Activated B cell treated with CpG ODN at 0.5 μM for 24 hours (primary cell): ENCODE measurements at regions not wholly inside any gene's neighbourhood (a gene's known extent, or its start where the extent isn't known, plus 50 kb on each side); places are given as distances from the start of the nearest gene placed in this dataset.

ENCODE experiments used
- ATAC-seq: fragments of 200-7000 bp; cut with Tn5 transposase; one replicate; pipeline ENCODE4 v1.10.0; 2021; ENCODE audit warnings: low read depth, mild to moderate bottlenecking, moderate library complexity
- CTCF ChIA-PET: fragments of 350-600 bp; sonication (Branson Sonifier 250); formaldehyde crosslinking; loops from one replicate; lab custom pipeline; 2021; ENCODE audit warnings: antibody characterized with exemption; lab: Charles Lee
- POLR2A ChIA-PET: fragments of 350-600 bp; sonication (Branson Sonifier 250); formaldehyde crosslinking; loops from one replicate; lab custom pipeline; 2021; ENCODE audit warnings: antibody characterized with exemption; lab: Charles Lee
- DNase-seq: peaks from one replicate; pipeline ENCODE4 v3.0.0; 2022
- H3K27ac Mint-ChIP-seq: one replicate; pipeline ENCODE4 v1.8.0; 2020; ENCODE audit warnings: mixed read lengths
- H3K27me3 Mint-ChIP-seq: one replicate; pipeline ENCODE4 v1.8.0; 2021; ENCODE audit warnings: mixed read lengths
- H3K36me3 Mint-ChIP-seq: one replicate; pipeline ENCODE4 v1.8.0; 2021; ENCODE audit warnings: low read depth, mixed read lengths
- H3K4me1 Mint-ChIP-seq: one replicate; pipeline ENCODE4 v1.8.0; 2021; ENCODE audit warnings: mixed read lengths
- H3K4me3 Mint-ChIP-seq: one replicate; pipeline ENCODE4 v1.8.0; 2020; ENCODE audit warnings: mild to moderate bottlenecking, mixed read lengths
- H3K9me3 Mint-ChIP-seq: one replicate; pipeline ENCODE4 v1.8.0; 2020; ENCODE audit warnings: mixed read lengths
- intact Hi-C: fragments of 100-400 bp; cut with micrococcal nuclease; formaldehyde crosslinking; loops from one replicate; pipeline ENCODE4 v1.15.1; 2024
- TF ChIP-seq, protein P1 (sequence below): fragments of 200-600 bp; IDR thresholded peaks from one replicate; pipeline ENCODE4 v1.8.0; 2022; ENCODE audit warnings: antibody characterized with exemption, mild to moderate bottlenecking

GRCh38 chr1:96651517-96651916, 70.1 kb upstream of the PTBP2 start:
- POLR2A ChIA-PET = no interaction called here
- ATAC-seq (no peak), DNase-seq (no peak)
- TF ChIP-seq, protein P1, sequence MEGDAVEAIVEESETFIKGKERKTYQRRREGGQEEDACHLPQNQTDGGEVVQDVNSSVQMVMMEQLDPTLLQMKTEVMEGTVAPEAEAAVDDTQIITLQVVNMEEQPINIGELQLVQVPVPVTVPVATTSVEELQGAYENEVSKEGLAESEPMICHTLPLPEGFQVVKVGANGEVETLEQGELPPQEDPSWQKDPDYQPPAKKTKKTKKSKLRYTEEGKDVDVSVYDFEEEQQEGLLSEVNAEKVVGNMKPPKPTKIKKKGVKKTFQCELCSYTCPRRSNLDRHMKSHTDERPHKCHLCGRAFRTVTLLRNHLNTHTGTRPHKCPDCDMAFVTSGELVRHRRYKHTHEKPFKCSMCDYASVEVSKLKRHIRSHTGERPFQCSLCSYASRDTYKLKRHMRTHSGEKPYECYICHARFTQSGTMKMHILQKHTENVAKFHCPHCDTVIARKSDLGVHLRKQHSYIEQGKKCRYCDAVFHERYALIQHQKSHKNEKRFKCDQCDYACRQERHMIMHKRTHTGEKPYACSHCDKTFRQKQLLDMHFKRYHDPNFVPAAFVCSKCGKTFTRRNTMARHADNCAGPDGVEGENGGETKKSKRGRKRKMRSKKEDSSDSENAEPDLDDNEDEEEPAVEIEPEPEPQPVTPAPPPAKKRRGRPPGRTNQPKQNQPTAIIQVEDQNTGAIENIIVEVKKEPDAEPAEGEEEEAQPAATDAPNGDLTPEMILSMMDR = no peak
- H3K36me3 Mint-ChIP-seq = no peaks in the 10 kb centered on the region
- no peak overlapping the region for H3K27ac Mint-ChIP-seq
- intact Hi-C loops = no loop called here
- no peak overlapping the region for H3K4me3 Mint-ChIP-seq
- H3K9me3 Mint-ChIP-seq = peaks cover 2% of the 10 kb centered on the region
- H3K4me1 Mint-ChIP-seq = no peaks in the 10 kb centered on the region
- CTCF ChIA-PET = no interaction called here
- H3K27me3 Mint-ChIP-seq = no peaks in the 10 kb centered on the region

- H3K9me3 Mint-ChIP-seq = peaks cover 7% of the 10 kb centered on the region
- TF ChIP-seq, protein P1 = no peak
- ChIA-PET POLR2A (no interaction called here), CTCF (no interaction called here)
- H3K36me3 Mint-ChIP-seq = no peaks in the 10 kb centered on the region
- no peak overlapping the region for H3K4me3 Mint-ChIP-seq
- DNase-seq (no peak), ATAC-seq (no peak)
- intact Hi-C loops = no loop called here
- H3K4me1 Mint-ChIP-seq = no peaks in the 10 kb centered on the region
- H3K27ac Mint-ChIP-seq = no peak overlapping the region
- H3K27me3 Mint-ChIP-seq = no peaks in the 10 kb centered on the region
Observed at GRCh38 chr1:96660051-96660450, 61.5 kb upstream of the PTBP2 start.

DNA sequence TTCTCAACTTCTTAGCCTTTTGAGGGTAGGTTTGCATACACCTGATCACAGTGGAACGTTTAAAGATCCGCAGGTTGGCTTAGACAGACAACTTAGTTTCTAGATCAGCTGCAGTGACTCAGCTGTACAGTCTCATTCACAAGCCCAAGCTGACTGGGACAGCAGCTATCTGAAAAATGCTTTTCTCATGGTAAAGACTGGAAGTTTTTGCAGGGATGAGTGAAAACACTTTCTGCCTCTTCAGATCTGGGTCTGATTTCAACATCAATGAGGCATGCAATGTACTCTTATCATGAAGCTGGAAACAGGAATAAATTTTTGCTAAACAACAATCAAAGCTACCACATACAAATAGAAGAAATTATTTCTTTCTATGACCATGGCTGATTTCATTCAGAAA, 61.1 kb upstream of the PTBP2 start:
- ATAC-seq (no peak), DNase-seq (no peak)
- Mint-ChIP-seq H3K4me3 (no peak overlapping the region), H3K9me3 (peaks cover 7% of the 10 kb centered on the region), H3K36me3 (no peaks in the 10 kb centered on the region), H3K27me3 (no peaks in the 10 kb centered on the region), H3K4me1 (no peaks in the 10 kb centered on the region), H3K27ac (no peak overlapping the region)
- ChIA-PET CTCF (no interaction called here), POLR2A (no interaction called here)
- TF ChIP-seq, protein P1 = no peak
- intact Hi-C loops = no loop called here
